ENCODE measurements at regions not wholly inside any gene's neighbourhood (a gene's known extent, or its start where the extent isn't known, plus 50 kb on each side); places are given as distances from the start of the nearest gene placed in this dataset.
"Not testable (repeated sequence)": the region's sequence is repeated elsewhere in the genome, so short reads cannot be mapped to it uniquely, and the experiment has no call there.

DNA sequence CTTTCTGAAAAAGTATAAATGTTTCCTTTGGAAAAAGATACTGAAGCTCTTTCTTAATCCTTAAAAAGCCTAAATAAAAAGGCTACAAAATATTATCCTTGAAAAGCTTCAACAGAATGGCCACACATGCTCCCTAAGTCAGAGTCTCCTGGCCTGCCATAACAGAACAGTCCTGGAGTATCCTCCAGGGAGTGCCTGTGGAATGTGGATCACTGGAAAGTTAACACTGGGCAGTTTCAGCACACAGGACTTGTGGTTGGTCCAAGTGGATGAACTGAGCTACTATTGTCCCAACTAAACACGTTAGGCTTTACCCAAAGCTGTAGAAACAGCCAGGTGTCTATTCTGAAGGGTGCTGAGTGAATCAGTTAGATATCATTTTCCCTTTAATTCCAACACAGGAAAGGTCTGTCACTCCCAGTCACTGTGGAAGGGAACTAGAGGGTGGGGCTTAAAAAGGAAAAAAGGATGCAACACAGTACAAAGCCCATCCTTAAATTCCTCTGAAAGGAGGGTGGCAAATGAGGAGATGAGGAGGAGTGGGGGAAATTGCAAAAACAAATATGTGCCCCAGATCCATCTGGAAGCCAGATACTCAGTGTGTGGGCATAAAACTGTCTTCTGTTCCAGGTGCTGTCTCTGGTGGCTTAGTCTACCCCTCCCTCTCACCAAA, 196.3 kb upstream of the SPAG17 start:
- Histone ChIP-seq H3K36me3 (ENCODE audit: insufficient read depth, low read length) (no peaks in the 10 kb centered on the region; the same call in 1 of the 2 replicates), H3K9ac (ENCODE audit: low read length) (no peak overlapping the region), H3K4me2 (ENCODE audit: low read length) (no peak overlapping the region), H4K20me1 (ENCODE audit: insufficient read depth, low read length) (no peaks in the 10 kb centered on the region), H3K27ac (ENCODE audit: low read depth, low read length, poor library complexity, severe bottlenecking) (no peak overlapping the region), H3F3A (ENCODE audit: insufficient read depth, low read length) (no peaks in the 10 kb centered on the region), H3K9me3 (ENCODE audit: low read length) (peaks cover 2% of the 10 kb centered on the region; the same call in 1 of the 2 replicates), H2AFZ (ENCODE audit: low read length) (no peak overlapping the region), H3K27me3 (ENCODE audit: insufficient read depth, low read length) (no peaks in the 10 kb centered on the region), H3K79me2 (ENCODE audit: insufficient read depth, low read length) (no peaks in the 10 kb centered on the region), H3K4me1 (ENCODE audit: insufficient read depth, low read length, severe bottlenecking) (no peaks in the 10 kb centered on the region), H3K4me3 (ENCODE audit: low read depth, low read length, poor library complexity, severe bottlenecking) (no peak overlapping the region), H3K9me2 (ENCODE audit: low read depth, low read length) (no peaks in the 10 kb centered on the region)
- TF ChIP-seq, protein P1, sequence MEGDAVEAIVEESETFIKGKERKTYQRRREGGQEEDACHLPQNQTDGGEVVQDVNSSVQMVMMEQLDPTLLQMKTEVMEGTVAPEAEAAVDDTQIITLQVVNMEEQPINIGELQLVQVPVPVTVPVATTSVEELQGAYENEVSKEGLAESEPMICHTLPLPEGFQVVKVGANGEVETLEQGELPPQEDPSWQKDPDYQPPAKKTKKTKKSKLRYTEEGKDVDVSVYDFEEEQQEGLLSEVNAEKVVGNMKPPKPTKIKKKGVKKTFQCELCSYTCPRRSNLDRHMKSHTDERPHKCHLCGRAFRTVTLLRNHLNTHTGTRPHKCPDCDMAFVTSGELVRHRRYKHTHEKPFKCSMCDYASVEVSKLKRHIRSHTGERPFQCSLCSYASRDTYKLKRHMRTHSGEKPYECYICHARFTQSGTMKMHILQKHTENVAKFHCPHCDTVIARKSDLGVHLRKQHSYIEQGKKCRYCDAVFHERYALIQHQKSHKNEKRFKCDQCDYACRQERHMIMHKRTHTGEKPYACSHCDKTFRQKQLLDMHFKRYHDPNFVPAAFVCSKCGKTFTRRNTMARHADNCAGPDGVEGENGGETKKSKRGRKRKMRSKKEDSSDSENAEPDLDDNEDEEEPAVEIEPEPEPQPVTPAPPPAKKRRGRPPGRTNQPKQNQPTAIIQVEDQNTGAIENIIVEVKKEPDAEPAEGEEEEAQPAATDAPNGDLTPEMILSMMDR (IDR thresholded peaks at IDR 0.05; ENCODE audit: low read length): no peak
- no peak for TF ChIP-seq EZH2 (IDR thresholded peaks at IDR 0.05; ENCODE audit: borderline replicate concordance, low read length)

GRCh38 chr1:118377183-118377582, 192.2 kb upstream of the SPAG17 start:
- not testable (repeated sequence) for H3K9ac ChIP-seq (ENCODE audit: low read length); H4K20me1 ChIP-seq (ENCODE audit: insufficient read depth, low read length); H3K9me2 ChIP-seq (ENCODE audit: low read depth, low read length); H3K4me1 ChIP-seq (ENCODE audit: insufficient read depth, low read length, severe bottlenecking); H3F3A ChIP-seq (ENCODE audit: insufficient read depth, low read length); H3K27ac ChIP-seq (ENCODE audit: low read depth, low read length, poor library complexity, severe bottlenecking); H3K36me3 ChIP-seq (ENCODE audit: insufficient read depth, low read length); H3K4me3 ChIP-seq (ENCODE audit: low read depth, low read length, poor library complexity, severe bottlenecking); H3K4me2 ChIP-seq (ENCODE audit: low read length); H3K27me3 ChIP-seq (ENCODE audit: insufficient read depth, low read length); H3K9me3 ChIP-seq (ENCODE audit: low read length); H2AFZ ChIP-seq (ENCODE audit: low read length); H3K79me2 ChIP-seq (ENCODE audit: insufficient read depth, low read length)

- TF ChIP-seq, protein P1 (IDR thresholded peaks at IDR 0.05; ENCODE audit: low read length): no peak
- no peak for TF ChIP-seq EZH2 (IDR thresholded peaks at IDR 0.05; ENCODE audit: borderline replicate concordance, low read length)
- H3F3A ChIP-seq (ENCODE audit: insufficient read depth, low read length): no peaks in the 10 kb centered on the region
- H2AFZ ChIP-seq (ENCODE audit: low read length): no peak overlapping the region
- no peaks in the 10 kb centered on the region for H3K36me3 ChIP-seq (ENCODE audit: insufficient read depth, low read length)
- no peaks in the 10 kb centered on the region for H3K79me2 ChIP-seq (ENCODE audit: insufficient read depth, low read length)
- no peaks in the 10 kb centered on the region for H4K20me1 ChIP-seq (ENCODE audit: insufficient read depth, low read length)
- H3K4me1 ChIP-seq (ENCODE audit: insufficient read depth, low read length, severe bottlenecking): peaks cover 13% of the 10 kb centered on the region
- no peaks in the 10 kb centered on the region for H3K9me2 ChIP-seq (ENCODE audit: low read depth, low read length)
- H3K27ac ChIP-seq (ENCODE audit: low read depth, low read length, poor library complexity, severe bottlenecking): no peak overlapping the region
- no peak overlapping the region for H3K9ac ChIP-seq (ENCODE audit: low read length)
- H3K4me3 ChIP-seq (ENCODE audit: low read depth, low read length, poor library complexity, severe bottlenecking): no peak overlapping the region
- peaks cover 8% of the 10 kb centered on the region for H3K9me3 ChIP-seq (ENCODE audit: low read length)
- H3K4me2 ChIP-seq (ENCODE audit: low read length): no peak overlapping the region
- H3K27me3 ChIP-seq (ENCODE audit: insufficient read depth, low read length): no peaks in the 10 kb centered on the region
Measured at GRCh38 chr1:118371612-118372011, 186.6 kb upstream of the SPAG17 start.

- Histone ChIP-seq H3K4me3 (ENCODE audit: low read depth, low read length, poor library complexity, severe bottlenecking) (no peak overlapping the region), H3F3A (ENCODE audit: insufficient read depth, low read length) (no peaks in the 10 kb centered on the region), H3K4me1 (ENCODE audit: insufficient read depth, low read length, severe bottlenecking) (peaks cover 14% of the 10 kb centered on the region), H4K20me1 (ENCODE audit: insufficient read depth, low read length) (no peaks in the 10 kb centered on the region), H3K79me2 (ENCODE audit: insufficient read depth, low read length) (no peaks in the 10 kb centered on the region), H3K27me3 (ENCODE audit: insufficient read depth, low read length) (no peaks in the 10 kb centered on the region), H3K9me2 (ENCODE audit: low read depth, low read length) (no peaks in the 10 kb centered on the region), H3K4me2 (ENCODE audit: low read length) (no peak overlapping the region), H2AFZ (ENCODE audit: low read length) (no peak overlapping the region), H3K27ac (ENCODE audit: low read depth, low read length, poor library complexity, severe bottlenecking) (no peak overlapping the region), H3K36me3 (ENCODE audit: insufficient read depth, low read length) (no peaks in the 10 kb centered on the region), H3K9me3 (ENCODE audit: low read length) (peaks cover 8% of the 10 kb centered on the region), H3K9ac (ENCODE audit: low read length) (no peak overlapping the region)
- TF ChIP-seq EZH2 (IDR thresholded peaks at IDR 0.05; ENCODE audit: borderline replicate concordance, low read length): no peak
- TF ChIP-seq, protein P1 (IDR thresholded peaks at IDR 0.05; ENCODE audit: low read length): no peak
Measured at GRCh38 chr1:118370861-118371260, 185.8 kb upstream of the SPAG17 start.
